ENCODE measurements at regions not wholly inside any gene's neighbourhood (a gene's known extent, or its start where the extent isn't known, plus 50 kb on each side); places are given as distances from the start of the nearest gene placed in this dataset.

- CTCF ChIA-PET: no interaction called here
- no peak for DNase-seq (ENCODE audit: extremely low spot score)
- TF ChIP-seq FOXK2 (IDR thresholded peaks at IDR 0.05): no peak
- TF ChIP-seq BHLHE40 (IDR thresholded peaks at IDR 0.05; ENCODE audit: borderline replicate concordance): no peak
- no peak for TF ChIP-seq SP1 (IDR thresholded peaks at IDR 0.05)
- no peak for TF ChIP-seq ELF4 (IDR thresholded peaks at IDR 0.05)
- no peak for TF ChIP-seq HDGF (IDR thresholded peaks at IDR 0.05; ENCODE audit: borderline replicate concordance)
- TF ChIP-seq ZNF384 (IDR thresholded peaks at IDR 0.05): no peak
- TF ChIP-seq ARNT (IDR thresholded peaks at IDR 0.05): no peak
- TF ChIP-seq FOXM1 (IDR thresholded peaks at IDR 0.05; ENCODE audit: borderline replicate concordance): no peak
- TF ChIP-seq FOXA1 (IDR thresholded peaks at IDR 0.05): no peak
- TF ChIP-seq CTBP1 (IDR thresholded peaks at IDR 0.05; ENCODE audit: borderline replicate concordance): no peak
- no peak for TF ChIP-seq SUZ12 (IDR thresholded peaks at IDR 0.05)
- TF ChIP-seq PKNOX1 (IDR thresholded peaks at IDR 0.05): no peak
- no peak for TF ChIP-seq TARDBP (IDR thresholded peaks at IDR 0.05)
- TF ChIP-seq NFRKB (IDR thresholded peaks at IDR 0.05): no peak
- no peak for TF ChIP-seq LEF1 (IDR thresholded peaks at IDR 0.05; ENCODE audit: borderline replicate concordance)
- POLR2A ChIA-PET: no interaction called here
Observed at GRCh38 chr13:37495046-37495445, 103.5 kb downstream of the POSTN start.

- CTCF ChIA-PET: no interaction called here
- POLR2A ChIA-PET: no interaction called here
- DNase-seq (ENCODE audit: extremely low spot score): no peak
- TF ChIP-seq ARNT (IDR thresholded peaks at IDR 0.05) (no peak), ELF4 (IDR thresholded peaks at IDR 0.05) (no peak), ZNF384 (IDR thresholded peaks at IDR 0.05) (no peak), HDGF (IDR thresholded peaks at IDR 0.05; ENCODE audit: borderline replicate concordance) (no peak), PKNOX1 (IDR thresholded peaks at IDR 0.05) (no peak), LEF1 (IDR thresholded peaks at IDR 0.05; ENCODE audit: borderline replicate concordance) (no peak), TARDBP (IDR thresholded peaks at IDR 0.05) (no peak), FOXA1 (IDR thresholded peaks at IDR 0.05) (no peak), FOXM1 (IDR thresholded peaks at IDR 0.05; ENCODE audit: borderline replicate concordance) (no peak), CTBP1 (IDR thresholded peaks at IDR 0.05; ENCODE audit: borderline replicate concordance) (no peak), SUZ12 (IDR thresholded peaks at IDR 0.05) (no peak), SP1 (IDR thresholded peaks at IDR 0.05) (no peak), FOXK2 (IDR thresholded peaks at IDR 0.05) (no peak), NFRKB (IDR thresholded peaks at IDR 0.05) (no peak), L3MBTL2 (conservative IDR thresholded peaks at IDR 0.05) (no peak), BHLHE40 (IDR thresholded peaks at IDR 0.05; ENCODE audit: borderline replicate concordance) (no peak)
Observed at GRCh38 chr13:37493775-37494174, 104.8 kb downstream of the POSTN start.

- ChIA-PET POLR2A (no interaction called here), CTCF (no interaction called here)
- TF ChIP-seq NFRKB (IDR thresholded peaks at IDR 0.05) (no peak), FOXK2 (IDR thresholded peaks at IDR 0.05) (no peak), FOXM1 (IDR thresholded peaks at IDR 0.05; ENCODE audit: borderline replicate concordance) (no peak), HDGF (IDR thresholded peaks at IDR 0.05; ENCODE audit: borderline replicate concordance) (no peak)
- no peak for DNase-seq (ENCODE audit: extremely low spot score)
Observed at GRCh38 chr13:37492741-37493514, 105.6 kb downstream of the POSTN start.

- DNase-seq (ENCODE audit: extremely low spot score): no peak
- POLR2A ChIA-PET: no interaction called here
- CTCF ChIA-PET: no interaction called here
- TF ChIP-seq FOXM1 (IDR thresholded peaks at IDR 0.05; ENCODE audit: borderline replicate concordance) (no peak), BHLHE40 (IDR thresholded peaks at IDR 0.05; ENCODE audit: borderline replicate concordance) (no peak), FOXA1 (IDR thresholded peaks at IDR 0.05) (no peak), LEF1 (IDR thresholded peaks at IDR 0.05; ENCODE audit: borderline replicate concordance) (no peak), HDGF (IDR thresholded peaks at IDR 0.05; ENCODE audit: borderline replicate concordance) (no peak), ARNT (IDR thresholded peaks at IDR 0.05) (no peak), PKNOX1 (IDR thresholded peaks at IDR 0.05) (no peak), ZNF384 (IDR thresholded peaks at IDR 0.05) (no peak), NFRKB (IDR thresholded peaks at IDR 0.05) (no peak), SUZ12 (IDR thresholded peaks at IDR 0.05) (no peak), SP1 (IDR thresholded peaks at IDR 0.05) (no peak), L3MBTL2 (conservative IDR thresholded peaks at IDR 0.05) (no peak), ELF4 (IDR thresholded peaks at IDR 0.05) (no peak), TARDBP (IDR thresholded peaks at IDR 0.05) (no peak)
Observed at GRCh38 chr13:37492075-37492474, 106.5 kb downstream of the POSTN start.

GRCh38 chr13:37491661-37492060 is 106.9 kb downstream of the POSTN start:
- CTCF ChIA-PET: no interaction called here

More at GRCh38 chr13:37491661-37492060, 106.9 kb downstream of the POSTN start:
- no peak for TF ChIP-seq SP1 (IDR thresholded peaks at IDR 0.05)
- TF ChIP-seq BHLHE40 (IDR thresholded peaks at IDR 0.05; ENCODE audit: borderline replicate concordance): no peak
- TF ChIP-seq CTBP1 (IDR thresholded peaks at IDR 0.05; ENCODE audit: borderline replicate concordance): no peak
- no peak for TF ChIP-seq ELF4 (IDR thresholded peaks at IDR 0.05)
- no peak for TF ChIP-seq ZNF384 (IDR thresholded peaks at IDR 0.05)
- TF ChIP-seq FOXA1 (IDR thresholded peaks at IDR 0.05): no peak
- TF ChIP-seq FOXK2 (IDR thresholded peaks at IDR 0.05): no peak
- TF ChIP-seq FOXM1 (IDR thresholded peaks at IDR 0.05; ENCODE audit: borderline replicate concordance): no peak
- TF ChIP-seq NFRKB (IDR thresholded peaks at IDR 0.05): no peak
- no peak for TF ChIP-seq PKNOX1 (IDR thresholded peaks at IDR 0.05)
- no peak for TF ChIP-seq SUZ12 (IDR thresholded peaks at IDR 0.05)
- no peak for TF ChIP-seq HDGF (IDR thresholded peaks at IDR 0.05; ENCODE audit: borderline replicate concordance)
- TF ChIP-seq ARNT (IDR thresholded peaks at IDR 0.05): no peak
- TF ChIP-seq LEF1 (IDR thresholded peaks at IDR 0.05; ENCODE audit: borderline replicate concordance): no peak
- DNase-seq (ENCODE audit: extremely low spot score): no peak
- POLR2A ChIA-PET: no interaction called here

All from HEK293T (cell line).